IMR-90 (cell line): ENCODE measurements at regions not wholly inside any gene's neighbourhood (a gene's known extent, or its start where the extent isn't known, plus 50 kb on each side); places are given as distances from the start of the nearest gene placed in this dataset.

ENCODE experiments used
- ATAC-seq: fragments of 200-7000 bp; cut with Tn5 transposase; 2 replicates; pipeline ENCODE4 v1.9.1; 2020; ENCODE audit warnings: low read depth, mild to moderate bottlenecking, moderate library complexity
- BruUV-seq: library from RNA; stranded (reverse); fragments of 400-500 nt; replicated peaks from 2 replicates; lab custom pipeline; 2021; lab: Mats Ljungman, UMichigan
- CTCF ChIA-PET: fragments of 300-600 bp; formaldehyde crosslinking; extraction: SDS; loops from one replicate; lab custom pipeline; 2021; ENCODE audit warnings: antibody characterized with exemption; lab: Yijun Ruan, JAX
- POLR2A ChIA-PET: fragments of 300-600 bp; sonication (Branson Sonifier 250); formaldehyde crosslinking; loops from one replicate; lab custom pipeline; 2022; ENCODE audit warnings: antibody characterized with exemption; ENCODE audit not compliant: unreplicated experiment; lab: Charles Lee
- DNase-seq: peaks from one replicate; pipeline ENCODE4 v3.0.0; 2013
- H2AFZ ChIP-seq: replicated peaks from 2 replicates; pipeline ENCODE3; 2013; ENCODE audit warnings: low read length, mild to moderate bottlenecking; ENCODE audit not compliant: poor library complexity
- H2AK5ac ChIP-seq: 2 replicates; pipeline ENCODE4 v1.6.1; 2013; ENCODE audit warnings: low read depth, low read length, inconsistent platforms
- H2AK9ac ChIP-seq: replicated peaks from 2 replicates; pipeline ENCODE3; 2013; ENCODE audit warnings: mild to moderate bottlenecking, low read depth, low read length, moderate library complexity; ENCODE audit not compliant: poor library complexity
- H2BK120ac ChIP-seq: 2 replicates; pipeline ENCODE4 v1.6.1; 2013; ENCODE audit warnings: low read depth, low read length, inconsistent platforms
- H2BK15ac ChIP-seq: 3 replicates; pipeline ENCODE4 v1.6.1; 2013; ENCODE audit warnings: low read depth, low read length, inconsistent platforms
- H2BK20ac ChIP-seq: 2 replicates; pipeline ENCODE4 v1.6.1; 2013; ENCODE audit warnings: low read depth, mild to moderate bottlenecking, inconsistent platforms, low read length, moderate library complexity
- H2BK5ac ChIP-seq: 2 replicates; pipeline ENCODE4 v1.6.1; 2013; ENCODE audit warnings: mild to moderate bottlenecking, low read depth, low read length, inconsistent platforms; ENCODE audit not compliant: poor library complexity, severe bottlenecking
- H3K14ac ChIP-seq: replicated peaks from 2 replicates; pipeline ENCODE4 v1.6.1; 2013; ENCODE audit warnings: low read depth, low read length, inconsistent platforms
- H3K18ac ChIP-seq: 2 replicates; pipeline ENCODE4 v1.6.1; 2013; ENCODE audit warnings: low read depth, low read length, control low read depth
- H3K23ac ChIP-seq: 2 replicates; pipeline ENCODE4 v1.6.1; 2013; ENCODE audit warnings: low read depth, low read length, inconsistent platforms
- H3K27ac ChIP-seq: 2 replicates; pipeline ENCODE4 v1.5.1; 2013; ENCODE audit warnings: mild to moderate bottlenecking, control low read depth, low read length; ENCODE audit not compliant: insufficient read depth
- H3K27me3 ChIP-seq: 2 replicates; pipeline ENCODE4 v1.6.1; 2013; ENCODE audit warnings: low read length; ENCODE audit not compliant: control insufficient read depth, insufficient read depth
- H3K36me3 ChIP-seq: 2 replicates; pipeline ENCODE4 v1.6.1; 2013; ENCODE audit warnings: low read length, mixed read lengths; ENCODE audit not compliant: control insufficient read depth, insufficient read depth
- H3K4ac ChIP-seq: 2 replicates; pipeline ENCODE4 v1.6.1; 2013; ENCODE audit warnings: low read depth, low read length, inconsistent platforms
- H3K4me1 ChIP-seq: 2 replicates; pipeline ENCODE4 v1.6.1; 2013; ENCODE audit warnings: low read length, mixed read lengths; ENCODE audit not compliant: control insufficient read depth, insufficient read depth
- H3K4me2 ChIP-seq: 2 replicates; pipeline ENCODE4 v1.6.1; 2013; ENCODE audit warnings: low read depth, mild to moderate bottlenecking, control low read depth, low read length, moderate library complexity
- H3K4me3 ChIP-seq: 2 replicates; pipeline ENCODE4 v1.5.1; 2013; ENCODE audit warnings: low read depth, mild to moderate bottlenecking, control low read depth, low read length, moderate library complexity; ENCODE audit not compliant: insufficient read depth
- H3K56ac ChIP-seq: 2 replicates; pipeline ENCODE4 v1.6.1; 2013; ENCODE audit warnings: low read length, inconsistent platforms; ENCODE audit not compliant: insufficient read depth; ENCODE audit errors: extremely low read depth
- H3K79me1 ChIP-seq, 2 experiments: 2 replicates each; pipeline ENCODE4 v1.6.1; 2013; ENCODE audit warnings: low read length in 2 of 2, inconsistent platforms in 1 of 2, low read depth in 1 of 2
- H3K9ac ChIP-seq: 2 replicates; pipeline ENCODE4 v1.6.1; 2013; ENCODE audit warnings: low read depth, low read length, control low read depth
- H3K9me1 ChIP-seq: 2 replicates; pipeline ENCODE4 v1.6.1; 2013; ENCODE audit warnings: low read length, inconsistent platforms; ENCODE audit not compliant: insufficient read depth
- H3K9me3 ChIP-seq: 2 replicates; pipeline ENCODE4 v1.6.1; 2013; ENCODE audit warnings: low read length; ENCODE audit not compliant: control insufficient read depth, insufficient read depth
- H4K20me1 ChIP-seq: 2 replicates; pipeline ENCODE4 v1.6.1; 2013; ENCODE audit warnings: low read length, inconsistent platforms; ENCODE audit not compliant: insufficient read depth
- H4K5ac ChIP-seq: 2 replicates; pipeline ENCODE4 v1.6.1; 2013; ENCODE audit warnings: mild to moderate bottlenecking, low read depth, low read length, control low read depth
- H4K8ac ChIP-seq, 2 experiments: 2 replicates each; pipeline ENCODE4 v1.6.1; 2013; ENCODE audit warnings: low read depth in 2 of 2, low read length in 2 of 2, control low read depth in 1 of 2, inconsistent platforms in 1 of 2
- H4K91ac ChIP-seq: 2 replicates; pipeline ENCODE4 v1.6.1; 2013; ENCODE audit warnings: low read depth, low read length, inconsistent platforms; ENCODE audit not compliant: insufficient read depth
- BHLHE40 ChIP-seq: fragments of 150-350 bp; IDR thresholded peaks from 2 replicates; pipeline ENCODE4 v1.6.1; 2016; ENCODE audit warnings: mild to moderate bottlenecking, low read depth, low read length
- CEBPB ChIP-seq: IDR thresholded peaks from 2 replicates; pipeline ENCODE4 v1.6.1; 2012; ENCODE audit warnings: low read depth, low read length, improper control_type of control experiment
- CHD1 ChIP-seq: IDR thresholded peaks from 2 replicates; pipeline ENCODE4 v1.6.1; 2012; ENCODE audit warnings: low read depth, low read length, improper control_type of control experiment
- CTCF ChIP-seq: conservative IDR thresholded peaks from 2 replicates; pipeline ENCODE4 v1.5.1; 2012; ENCODE audit warnings: mild to moderate bottlenecking, low read depth, low read length, improper control_type of control experiment
- ELK1 ChIP-seq: fragments of 150-350 bp; IDR thresholded peaks from 2 replicates; pipeline ENCODE4 v1.6.1; 2016; ENCODE audit warnings: low read depth, mild to moderate bottlenecking, low read length, moderate library complexity, borderline replicate concordance
- FOS ChIP-seq: fragments of 150-350 bp; IDR thresholded peaks from 2 replicates; pipeline ENCODE4 v1.6.1; 2016; ENCODE audit warnings: low read depth, low read length
- MAFK ChIP-seq: IDR thresholded peaks from 2 replicates; pipeline ENCODE4 v1.6.1; 2012; ENCODE audit warnings: low read depth, low read length, improper control_type of control experiment
- MAZ ChIP-seq: IDR thresholded peaks from 2 replicates; pipeline ENCODE4 v1.6.1; 2012; ENCODE audit warnings: low read depth, mild to moderate bottlenecking, low read length, improper control_type of control experiment, moderate library complexity, borderline replicate concordance
- MXI1 ChIP-seq: IDR thresholded peaks from 2 replicates; pipeline ENCODE4 v1.6.1; 2012; ENCODE audit warnings: low read depth, mild to moderate bottlenecking, low read length, moderate library complexity, borderline replicate concordance
- NFE2L2 ChIP-seq: fragments of 150-350 bp; IDR thresholded peaks from 2 replicates; pipeline ENCODE4 v1.6.1; 2016; ENCODE audit warnings: low read depth, mild to moderate bottlenecking, low read length
- POLR2A ChIP-seq: IDR thresholded peaks from 2 replicates; pipeline ENCODE4 v1.6.1; 2012; ENCODE audit warnings: mild to moderate bottlenecking, low read depth, low read length
- RAD21 ChIP-seq: IDR thresholded peaks from 2 replicates; pipeline ENCODE4 v1.6.1; 2012; ENCODE audit warnings: low read length, improper control_type of control experiment
- RCOR1 ChIP-seq: IDR thresholded peaks from 2 replicates; pipeline ENCODE4 v1.6.1; 2012; ENCODE audit warnings: mild to moderate bottlenecking, low read length, improper control_type of control experiment; ENCODE audit not compliant: insufficient replicate concordance
- RFX5 ChIP-seq: IDR thresholded peaks from 2 replicates; pipeline ENCODE4 v1.8.0; 2012; ENCODE audit warnings: low read depth, mild to moderate bottlenecking, low read length, moderate library complexity
- SMC3 ChIP-seq: fragments of 150-350 bp; IDR thresholded peaks from 2 replicates; pipeline ENCODE4 v1.6.1; 2016; ENCODE audit warnings: low read depth, mild to moderate bottlenecking, antibody characterized with exemption, low read length, moderate library complexity
- USF2 ChIP-seq: fragments of 150-350 bp; IDR thresholded peaks from 2 replicates; pipeline ENCODE4 v1.6.1; 2017; ENCODE audit warnings: mild to moderate bottlenecking, antibody characterized with exemption, low read length, low read depth
- dilution Hi-C: fragments of 300-500 bp; cut with HindIII; formaldehyde crosslinking; loops from one replicate; pipeline ENCODE4 v1.14.3; 2018; ENCODE audit warnings: low sequenced_read_pairs; ENCODE audit not compliant: unreplicated experiment
- in situ Hi-C: fragments of 300-500 bp; cut with MboI; formaldehyde crosslinking; loops from 3 replicates; pipeline ENCODE4 v1.14.3; 2019; ENCODE audit warnings: low sequenced_read_pairs, inconsistent platforms, mixed read lengths
- intact Hi-C: fragments of 100-400 bp; cut with micrococcal nuclease; formaldehyde crosslinking; loops from 2 replicates; pipeline ENCODE4 v1.10.0; 2022

GRCh38 chr2:220963076-220963475 lies 609.0 kb downstream of the EPHA4 start:
- TF ChIP-seq SMC3 = no peak
- no peak for TF ChIP-seq MXI1
- TF ChIP-seq RCOR1 = no peak
- TF ChIP-seq USF2 = no peak
- no peak for TF ChIP-seq MAZ
- no peak for TF ChIP-seq ELK1
- TF ChIP-seq NFE2L2 = no peak
- no peak for TF ChIP-seq RAD21
- no peak for TF ChIP-seq CTCF
- no peak for TF ChIP-seq MAFK
- TF ChIP-seq CEBPB = no peak
- no peak for TF ChIP-seq FOS
- no peak for TF ChIP-seq BHLHE40
- TF ChIP-seq RFX5 = no peak
- TF ChIP-seq POLR2A = no peak
- no peak for TF ChIP-seq CHD1
- Histone ChIP-seq H4K5ac (no peak overlapping the region), H2AK9ac (no peak overlapping the region), H4K91ac (no peak overlapping the region), H3K79me1 (no peaks in the 10 kb centered on the region), H2AK5ac (no peak overlapping the region), H4K8ac (no peak overlapping the region), H3K56ac (no peak overlapping the region), H3K36me3 (no peaks in the 10 kb centered on the region), H2BK15ac (no peak overlapping the region), H3K14ac (no peak overlapping the region), H3K27me3 (peaks cover 5% of the 10 kb centered on the region; the same call in 1 of the 2 replicates), H2BK20ac (no peak overlapping the region), H3K27ac (no peak overlapping the region), H3K4me1 (peaks cover 3% of the 10 kb centered on the region; the same call in 1 of the 2 replicates), H3K23ac (no peak overlapping the region), H3K4ac (no peak overlapping the region), H3K4me2 (no peak overlapping the region), H2BK120ac (no peak overlapping the region), H3K18ac (no peak overlapping the region), H2AFZ (no peak overlapping the region), H3K4me3 (no peak overlapping the region), H3K9me1 (peaks cover 5% of the 10 kb centered on the region; the same call in 1 of the 2 replicates), H2BK5ac (no peak overlapping the region), H3K9ac (no peak overlapping the region), H3K9me3 (no peaks in the 10 kb centered on the region), H4K20me1 (no peaks in the 10 kb centered on the region)
- POLR2A ChIA-PET = no interaction called here
- no TSS peak for BruUV-seq
- ATAC-seq = no peak
- dilution Hi-C loops = no loop called here
- CTCF ChIA-PET = no interaction called here
- in situ Hi-C loops = no loop called here
- intact Hi-C loops = no loop called here
- DNase-seq = no peak
